Gastrocnemius medialis (tissue), 4 donors: ENCODE measurements at regions not wholly inside any gene's neighbourhood (a gene's known extent, or its start where the extent isn't known, plus 50 kb on each side); places are given as distances from the start of the nearest gene placed in this dataset.

Source experiments
- POLR2A ChIP-seq, 2 donors: fragments of 450-650 bp; IDR thresholded peaks; one replicate each; pipeline ENCODE4 v1.6.1; 2017; ENCODE audit warnings: antibody characterized with exemption in 2 of 2, mild to moderate bottlenecking in 2 of 2, moderate library complexity in 2 of 2
- TF ChIP-seq, protein P1 (sequence below), 5 experiments: fragments of 450-650 bp in 3 of 5; fragments of 200-600 bp in 2 of 5; sonication (generic) in 2 of 5; IDR thresholded peaks in 4 of 5; conservative IDR thresholded peaks in 1 of 5; 1 replicate in 4 of 5; 2 replicates in 1 of 5; pipeline ENCODE4 v1.5.1; 2016 to 2019; ENCODE audit warnings: antibody characterized with exemption in 5 of 5, mild to moderate bottlenecking in 3 of 5, moderate library complexity in 3 of 5

DNA sequence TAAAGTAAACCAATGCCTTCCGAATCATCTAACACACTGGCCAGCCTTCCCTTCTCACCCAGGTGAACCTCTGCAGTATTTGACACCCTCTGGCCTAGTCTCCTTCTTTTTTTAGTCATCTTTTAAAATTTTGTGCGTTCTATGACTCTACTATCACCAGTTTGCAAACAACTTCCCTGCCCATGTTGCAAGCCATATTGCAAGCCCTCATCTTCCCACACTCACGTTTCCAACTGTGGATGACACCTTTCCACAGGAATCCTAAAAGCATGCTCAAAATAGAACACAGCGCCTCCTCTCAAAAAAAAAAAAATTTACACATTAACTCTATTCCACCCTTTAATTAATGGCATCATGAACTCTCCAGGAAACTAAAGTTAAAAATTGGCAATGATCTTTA lies 440.1 kb downstream of the EFNB2 start:
- TF ChIP-seq POLR2A (IDR thresholded peaks at IDR 0.05): no peak
- TF ChIP-seq, protein P1, sequence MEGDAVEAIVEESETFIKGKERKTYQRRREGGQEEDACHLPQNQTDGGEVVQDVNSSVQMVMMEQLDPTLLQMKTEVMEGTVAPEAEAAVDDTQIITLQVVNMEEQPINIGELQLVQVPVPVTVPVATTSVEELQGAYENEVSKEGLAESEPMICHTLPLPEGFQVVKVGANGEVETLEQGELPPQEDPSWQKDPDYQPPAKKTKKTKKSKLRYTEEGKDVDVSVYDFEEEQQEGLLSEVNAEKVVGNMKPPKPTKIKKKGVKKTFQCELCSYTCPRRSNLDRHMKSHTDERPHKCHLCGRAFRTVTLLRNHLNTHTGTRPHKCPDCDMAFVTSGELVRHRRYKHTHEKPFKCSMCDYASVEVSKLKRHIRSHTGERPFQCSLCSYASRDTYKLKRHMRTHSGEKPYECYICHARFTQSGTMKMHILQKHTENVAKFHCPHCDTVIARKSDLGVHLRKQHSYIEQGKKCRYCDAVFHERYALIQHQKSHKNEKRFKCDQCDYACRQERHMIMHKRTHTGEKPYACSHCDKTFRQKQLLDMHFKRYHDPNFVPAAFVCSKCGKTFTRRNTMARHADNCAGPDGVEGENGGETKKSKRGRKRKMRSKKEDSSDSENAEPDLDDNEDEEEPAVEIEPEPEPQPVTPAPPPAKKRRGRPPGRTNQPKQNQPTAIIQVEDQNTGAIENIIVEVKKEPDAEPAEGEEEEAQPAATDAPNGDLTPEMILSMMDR (IDR thresholded peaks at IDR 0.05 in 4 of 5, conservative IDR thresholded peaks at IDR 0.05 in 1 of 5): no peak
